Skeletal muscle cell (primary cell): ENCODE measurements at regions not wholly inside any gene's neighbourhood (a gene's known extent, or its start where the extent isn't known, plus 50 kb on each side); places are given as distances from the start of the nearest gene placed in this dataset.

Source experiments
- DNase-seq: peaks from one replicate; pipeline ENCODE4 v3.0.0-alpha.2; 2010; ENCODE audit warnings: low read depth
- H3K4me3 ChIP-seq: 2 replicates; pipeline ENCODE4 v1.5.1; 2011; ENCODE audit warnings: low read depth, mild to moderate bottlenecking, control low read depth, low read length, moderate library complexity

DNA sequence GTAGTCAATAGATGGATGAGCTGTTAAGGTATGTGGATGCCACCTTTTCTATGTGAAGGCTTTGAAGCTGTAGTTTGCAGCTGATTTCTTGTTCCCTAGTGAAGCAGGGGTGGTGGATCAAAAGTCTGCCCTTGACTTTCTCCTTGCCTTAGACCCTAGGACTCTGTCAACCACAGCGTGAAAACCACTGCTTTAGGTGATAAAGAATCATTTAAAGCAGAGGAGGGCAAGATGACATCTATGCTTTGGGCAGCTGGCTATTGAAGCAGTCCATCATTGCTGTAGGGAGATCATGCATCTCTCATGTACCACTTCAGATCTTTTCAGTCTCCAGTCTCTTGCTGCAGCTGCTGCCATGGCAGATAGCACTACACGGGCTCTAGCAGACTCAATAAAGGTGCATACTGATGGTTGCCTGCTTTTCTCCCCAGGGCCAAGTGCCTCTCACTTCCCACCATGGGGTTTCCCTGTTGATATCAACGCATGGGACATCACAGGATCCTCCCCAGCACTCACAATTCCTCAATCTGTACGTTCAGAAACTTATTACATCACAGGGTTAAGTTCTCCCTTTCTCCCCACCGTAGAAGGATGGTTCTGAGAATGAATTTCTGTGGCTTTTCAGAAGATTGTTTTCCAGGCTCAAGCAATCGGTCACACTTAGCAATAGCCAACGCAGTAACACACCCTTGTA lies 122.0 kb upstream of the STMND1 start:
- no peak for DNase-seq
- no peak overlapping the region for H3K4me3 ChIP-seq

DNA sequence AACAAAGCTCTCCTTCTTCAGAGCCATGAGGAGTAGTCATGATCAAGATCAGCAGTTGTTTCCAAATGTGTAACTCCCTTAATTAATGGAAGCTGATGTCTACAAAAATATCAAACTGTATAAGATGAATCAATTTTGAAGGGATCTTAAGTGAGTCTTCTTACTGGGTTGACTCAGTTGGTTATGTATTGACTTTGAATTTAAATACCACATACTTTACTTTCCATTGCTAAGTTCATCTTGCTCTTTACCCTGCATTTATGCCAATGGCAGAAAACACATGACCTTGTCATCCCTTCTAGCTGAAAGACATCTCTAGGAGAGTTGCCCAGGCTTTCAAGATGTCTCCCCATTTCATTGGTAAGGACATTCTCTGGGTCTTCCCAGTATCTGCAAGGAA lies 123.2 kb upstream of the STMND1 start:
- no peak for DNase-seq
- no peak overlapping the region for H3K4me3 ChIP-seq

DNA sequence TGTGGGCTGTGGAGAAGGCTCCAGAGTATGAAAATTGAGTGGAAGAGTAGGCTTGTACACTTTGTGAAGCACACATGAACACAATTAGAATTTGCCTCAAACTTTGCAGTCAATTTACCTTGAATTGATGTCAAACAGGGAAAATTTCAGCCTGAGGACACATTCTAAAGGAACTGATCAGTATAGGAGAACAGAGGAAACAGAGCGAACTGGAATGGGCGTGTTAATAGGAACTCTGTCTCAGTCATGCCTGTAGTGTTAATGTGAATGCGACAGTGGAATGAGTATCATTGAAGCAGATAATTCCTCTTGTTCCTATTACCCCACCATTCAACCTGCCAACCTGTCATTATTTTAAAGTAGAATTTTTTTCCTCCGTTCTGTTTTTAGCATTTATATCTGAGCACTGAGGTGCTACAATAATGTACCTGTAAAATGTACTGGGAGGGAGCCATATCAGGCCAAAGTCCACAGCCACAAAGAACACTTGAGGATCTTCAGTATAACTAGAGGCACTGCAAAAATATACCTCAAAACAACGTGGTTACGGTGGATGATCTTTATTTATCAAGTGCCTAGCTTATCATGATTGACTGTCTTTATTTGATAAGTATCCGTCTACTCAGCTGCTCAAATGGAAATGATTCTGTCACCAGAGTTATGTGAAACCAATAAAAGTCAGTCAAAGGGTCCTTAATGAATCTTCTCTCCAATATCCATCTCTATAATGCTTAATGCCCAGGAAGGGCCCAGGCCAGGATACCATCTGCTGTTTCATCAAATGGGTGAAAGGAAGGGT lies 125.3 kb upstream of the STMND1 start:
- H3K4me3 ChIP-seq: no peak overlapping the region
- DNase-seq: no peak

DNA sequence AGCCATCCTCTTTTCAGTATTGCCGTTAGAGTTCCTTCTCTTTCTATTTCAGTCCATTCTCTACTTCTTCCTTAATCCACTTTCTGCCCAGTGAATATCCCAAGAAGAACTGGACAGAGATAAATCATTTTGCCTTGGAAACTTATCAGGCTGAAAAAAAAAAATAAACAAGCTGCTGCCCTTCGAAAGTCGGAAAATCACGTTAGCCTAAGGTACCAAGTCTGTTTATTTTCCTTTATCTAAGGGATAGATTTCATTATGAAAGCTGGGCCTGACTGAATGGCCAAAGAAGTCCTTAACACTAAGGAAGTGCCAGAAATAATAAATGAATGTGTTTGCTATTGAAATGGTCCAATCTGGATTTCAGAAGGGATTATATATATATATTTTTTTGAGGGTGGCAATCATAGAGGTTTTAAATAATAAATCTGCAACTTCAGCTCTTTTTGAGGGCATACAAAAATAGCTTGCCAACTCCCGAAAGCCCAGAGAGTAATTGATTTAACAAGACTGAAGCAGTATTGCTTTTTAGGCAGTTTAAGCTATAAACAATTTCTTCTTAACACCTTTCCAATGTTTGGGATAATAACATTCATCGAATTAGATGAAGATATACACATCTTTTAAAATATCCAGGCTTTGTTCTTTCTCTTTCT lies 127.0 kb upstream of the STMND1 start:
- DNase-seq: no peak
- no peak overlapping the region for H3K4me3 ChIP-seq

DNA sequence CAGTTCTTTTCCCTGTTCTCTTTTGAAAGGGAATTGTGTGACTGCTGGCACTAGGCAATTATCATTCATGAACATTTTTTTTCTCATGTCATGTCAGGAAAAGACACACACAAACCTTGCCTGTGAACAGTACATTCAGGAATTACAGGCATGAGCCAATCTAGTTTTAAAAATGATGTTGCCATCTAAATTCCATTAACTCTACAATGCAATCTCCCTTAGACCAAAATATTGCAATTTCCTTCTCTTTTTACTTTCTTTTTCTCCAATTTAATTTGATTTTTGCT lies 127.5 kb upstream of the STMND1 start:
- no peak overlapping the region for H3K4me3 ChIP-seq
- no peak for DNase-seq

DNA sequence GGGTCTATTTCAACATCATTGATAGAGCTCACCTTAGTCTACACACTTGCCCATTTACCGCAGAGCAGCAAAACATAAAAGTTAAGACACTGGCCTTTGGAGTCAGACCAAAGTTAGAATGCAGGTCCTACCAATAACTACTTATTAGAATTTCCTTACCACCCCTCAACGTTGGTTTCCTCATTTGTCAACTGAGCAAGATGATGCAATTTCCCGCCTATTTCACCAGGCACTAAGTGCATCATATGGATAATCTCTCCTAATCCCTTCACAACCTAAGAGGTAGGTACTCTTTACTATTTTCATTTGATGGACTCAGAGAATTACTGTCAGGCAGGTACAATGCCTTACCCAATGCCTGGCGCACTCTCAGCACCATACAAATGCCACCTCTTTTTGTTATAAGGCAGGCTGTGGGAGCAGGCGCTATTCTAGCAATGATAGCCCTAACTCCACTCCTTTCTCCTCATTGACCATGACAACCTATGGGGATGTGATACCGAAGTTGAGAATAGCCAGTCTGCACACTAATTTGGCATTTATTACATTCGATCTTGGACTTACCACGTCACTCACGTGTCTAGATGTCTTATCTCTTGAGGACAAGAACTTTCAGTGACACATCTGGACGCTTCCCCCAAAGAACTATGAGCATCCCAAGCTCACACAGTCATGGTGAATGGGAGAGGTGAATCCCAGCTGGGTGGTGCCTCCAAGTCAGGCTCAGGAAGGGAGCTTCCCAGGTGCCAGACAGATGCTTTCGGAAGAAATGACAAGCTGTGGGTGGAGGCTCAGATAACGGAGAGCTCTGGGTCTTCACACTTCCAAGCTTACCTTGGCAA lies 128.1 kb upstream of the STMND1 start:
- no peak overlapping the region for H3K4me3 ChIP-seq
- no peak for DNase-seq

DNA sequence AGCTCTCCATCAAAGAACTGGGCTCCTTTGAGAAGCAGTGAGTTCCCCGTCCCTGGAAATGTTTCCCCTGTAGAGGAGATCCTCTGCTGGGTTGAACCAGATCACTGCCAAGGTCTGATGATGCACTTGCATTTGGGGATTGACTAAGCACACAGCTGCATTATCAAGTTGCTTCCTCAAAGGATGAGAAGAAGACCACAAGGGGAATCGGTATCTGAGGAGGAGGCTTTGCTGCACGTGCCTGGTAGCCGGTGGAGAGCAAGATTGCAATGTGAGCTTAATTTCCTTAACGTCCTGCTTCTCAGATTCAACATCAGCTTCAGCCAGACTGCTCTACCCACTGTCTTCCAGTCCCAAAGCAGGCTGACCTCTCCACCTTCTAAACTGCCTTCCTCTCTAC lies 128.8 kb upstream of the STMND1 start:
- H3K4me3 ChIP-seq: no peak overlapping the region
- DNase-seq: no peak

DNA sequence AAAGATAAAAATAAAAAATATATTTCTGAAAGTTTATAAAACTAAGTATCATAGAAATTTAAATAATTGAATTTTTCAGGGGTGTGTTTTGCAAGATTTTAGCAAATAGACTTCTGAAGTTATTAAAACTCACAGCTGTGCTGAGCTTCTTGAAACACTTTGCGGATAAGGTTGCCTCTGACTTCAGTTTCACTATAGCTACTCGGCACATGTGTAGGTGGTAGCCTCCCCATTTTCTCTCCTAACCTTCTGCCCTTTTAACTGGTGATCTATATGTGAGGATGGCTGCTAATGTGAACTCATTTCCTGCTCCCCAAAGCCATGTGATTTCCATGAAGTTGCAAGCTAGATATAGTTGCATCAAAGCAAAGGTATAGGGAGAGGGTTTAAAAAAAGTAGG lies 129.3 kb upstream of the STMND1 start:
- no peak overlapping the region for H3K4me3 ChIP-seq
- DNase-seq: no peak

DNA sequence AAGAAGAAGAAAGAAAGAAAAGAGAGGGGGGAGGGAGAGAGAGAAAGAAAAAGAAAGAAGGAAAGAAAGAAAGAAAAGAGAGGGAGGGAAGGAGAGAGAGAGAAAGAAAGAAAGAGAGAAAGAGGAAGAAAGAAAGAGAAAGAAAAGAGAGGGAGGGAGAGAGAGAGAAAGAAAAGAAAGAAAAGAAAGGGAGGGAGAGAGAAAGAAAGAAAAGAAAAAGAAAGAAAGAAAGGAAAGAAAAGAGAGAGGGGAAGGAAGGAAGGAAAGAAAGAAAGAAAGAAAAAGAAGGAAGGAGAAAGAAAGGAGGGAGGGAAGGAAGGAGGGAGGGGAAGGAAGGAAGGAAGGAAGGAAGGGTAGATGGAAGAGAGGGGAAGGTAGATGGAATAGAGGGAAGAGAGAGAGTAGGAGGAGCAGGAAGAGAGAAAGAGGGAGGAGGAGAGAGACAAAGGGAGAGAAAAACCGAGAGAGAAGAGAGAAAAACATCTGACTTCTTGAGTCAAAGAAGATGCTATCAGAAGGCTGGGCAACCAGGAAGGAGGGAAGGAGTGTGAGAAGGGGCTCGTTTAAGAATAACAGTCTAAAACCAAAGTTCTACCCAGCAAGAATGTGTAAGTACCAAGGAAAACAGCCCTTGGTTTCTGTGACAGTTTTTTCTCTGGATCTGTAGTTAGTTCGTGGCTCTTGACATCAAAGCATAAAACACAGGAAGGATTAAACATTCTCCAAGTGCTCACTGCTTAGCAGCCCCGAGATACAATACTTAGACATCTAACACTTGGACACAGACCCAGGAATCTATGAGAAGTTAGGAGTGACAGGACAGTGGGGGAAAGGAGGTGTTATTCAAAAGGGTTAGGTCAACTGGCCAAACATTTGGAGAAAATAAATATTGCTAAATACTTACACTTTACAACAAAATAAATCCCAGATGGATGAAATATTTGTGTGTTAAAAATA lies 131.9 kb upstream of the STMND1 start:
- no peak for DNase-seq
- H3K4me3 ChIP-seq: no peak overlapping the region

DNA sequence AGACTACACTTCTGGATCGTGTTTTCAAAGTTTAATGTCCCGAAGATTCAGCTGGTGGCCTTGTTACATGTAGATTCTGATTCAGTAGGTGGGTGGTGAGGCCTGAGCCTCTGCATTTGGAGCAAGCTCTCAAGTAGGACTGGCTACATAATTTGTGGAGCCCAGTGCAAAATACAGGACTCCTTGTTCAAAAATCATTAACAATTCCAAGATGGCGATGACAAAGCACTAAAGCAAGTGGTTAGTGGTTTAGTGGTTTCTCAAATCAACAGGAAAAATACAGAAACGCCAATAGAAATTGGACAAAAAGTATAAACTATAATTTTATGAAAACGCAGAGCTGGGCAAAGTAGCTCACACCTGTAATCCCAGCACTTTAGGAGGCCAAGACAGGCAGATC lies 133.7 kb upstream of the STMND1 start:
- no peak overlapping the region for H3K4me3 ChIP-seq
- no peak for DNase-seq

DNA sequence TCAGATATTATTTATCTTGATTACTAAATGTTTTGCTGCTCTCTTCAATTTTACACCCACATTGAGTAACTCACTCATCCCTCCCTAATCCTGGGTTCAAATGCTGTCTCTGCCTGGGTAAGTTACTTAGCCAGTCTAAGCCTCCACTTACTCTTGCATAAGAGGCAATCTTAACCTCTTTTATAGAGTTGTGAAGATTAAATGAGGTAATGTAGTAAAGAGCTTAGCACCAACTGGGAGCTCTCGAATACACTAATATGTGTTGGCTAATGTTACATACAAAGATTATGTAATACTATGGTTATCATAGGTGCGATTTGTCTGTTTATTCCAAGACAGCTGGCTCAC lies 134.4 kb upstream of the STMND1 start:
- H3K4me3 ChIP-seq: no peak overlapping the region
- DNase-seq: no peak

DNA sequence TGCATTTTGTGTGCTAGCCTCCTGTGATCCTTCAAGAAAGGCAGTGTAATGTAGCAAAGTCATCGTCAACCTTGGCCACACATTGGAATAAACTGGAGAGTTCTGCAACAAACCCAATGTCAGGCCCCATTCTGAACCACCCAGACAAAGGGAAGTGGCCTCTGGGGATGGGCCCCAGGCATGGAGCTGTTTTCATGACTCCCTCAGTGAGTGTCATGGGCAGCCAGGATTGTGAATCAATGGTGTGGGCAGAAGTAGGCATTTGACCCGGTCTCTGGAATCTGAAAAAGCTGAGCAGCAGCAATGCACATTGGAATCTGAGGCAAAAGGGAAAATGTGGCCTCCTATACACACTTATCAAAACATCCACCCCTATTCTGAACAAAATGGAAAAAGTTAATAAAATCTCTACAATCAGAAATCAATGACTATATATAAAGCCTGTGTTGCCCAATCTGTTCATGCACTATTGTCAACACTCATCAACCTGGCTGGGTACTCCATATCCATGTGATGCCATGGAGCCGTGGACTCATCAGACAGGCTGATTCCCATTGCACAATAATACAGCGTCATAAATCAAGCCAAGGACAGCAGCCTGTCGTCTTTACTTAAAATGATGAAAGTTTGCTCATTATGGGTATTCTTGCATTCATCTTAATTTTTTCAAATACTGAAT lies 134.9 kb upstream of the STMND1 start:
- no peak for DNase-seq

DNA sequence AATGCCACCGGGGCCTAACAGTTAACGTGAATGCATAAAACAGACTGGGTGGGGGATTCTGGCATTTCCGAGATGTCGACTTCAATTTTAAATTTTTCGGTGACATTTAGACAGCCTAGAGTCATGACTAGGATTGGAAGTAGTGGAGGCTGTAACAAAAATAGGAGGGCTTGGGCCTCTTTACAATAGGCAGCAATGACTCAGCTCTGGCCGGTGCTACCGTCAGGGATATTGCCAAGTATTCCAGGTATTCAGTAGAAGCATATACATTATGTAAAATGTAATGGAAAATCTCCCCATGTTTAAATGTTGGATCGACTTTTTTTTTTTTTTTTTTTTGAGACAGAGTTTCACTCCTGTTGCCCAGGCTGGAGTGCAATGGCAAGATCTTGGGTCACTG lies 136.2 kb upstream of the STMND1 start:
- H3K4me3 ChIP-seq: no peak overlapping the region
- no peak for DNase-seq

More for the DNA sequence above, 134.9 kb upstream of the STMND1 start:
- no peak overlapping the region for H3K4me3 ChIP-seq

DNA sequence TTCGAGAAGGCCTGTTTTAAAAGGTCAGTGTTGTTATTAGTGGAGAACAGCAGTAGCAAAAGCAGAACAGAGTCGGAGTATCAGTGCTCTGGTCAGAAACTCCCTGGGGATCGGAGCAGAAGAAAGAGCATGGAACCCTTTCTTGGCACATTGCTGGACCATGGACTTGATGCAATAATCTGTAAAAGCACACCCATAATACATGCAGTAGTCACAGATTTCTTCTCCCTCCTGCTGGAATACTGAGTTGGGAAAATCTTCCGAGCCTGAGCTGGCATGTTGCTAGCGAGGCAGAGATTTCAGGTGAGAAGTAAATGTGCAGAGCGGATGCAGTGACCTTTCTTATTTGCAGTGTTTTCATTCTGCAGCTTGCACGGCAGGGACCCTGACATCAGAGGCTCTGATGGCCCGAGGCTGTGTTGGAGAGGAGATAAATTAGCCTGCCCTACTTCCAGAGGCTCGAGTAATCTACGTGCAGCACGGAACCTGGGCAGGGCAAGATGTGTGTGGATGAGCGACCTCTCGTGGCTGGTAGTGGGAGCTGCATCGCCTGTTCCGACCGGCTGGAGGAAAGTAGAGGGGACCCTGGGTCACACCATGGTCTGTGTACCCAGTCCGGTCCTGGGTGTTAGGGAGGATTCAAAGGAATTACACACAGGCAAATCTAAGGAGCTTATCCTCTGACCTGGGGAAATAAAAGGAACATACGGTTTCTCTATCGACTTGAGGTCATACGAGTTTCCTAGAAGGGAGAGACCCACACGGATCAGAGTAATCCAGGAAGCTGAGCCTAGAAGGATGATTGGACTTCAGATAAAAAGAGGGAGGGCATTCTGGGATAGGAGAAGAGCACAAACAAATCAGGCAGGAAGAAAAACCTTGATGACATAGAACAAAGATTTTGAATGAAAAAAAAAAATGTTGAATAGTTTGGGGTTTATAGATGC lies 137.0 kb upstream of the STMND1 start:
- DNase-seq: no peak
- no peak overlapping the region for H3K4me3 ChIP-seq

DNA sequence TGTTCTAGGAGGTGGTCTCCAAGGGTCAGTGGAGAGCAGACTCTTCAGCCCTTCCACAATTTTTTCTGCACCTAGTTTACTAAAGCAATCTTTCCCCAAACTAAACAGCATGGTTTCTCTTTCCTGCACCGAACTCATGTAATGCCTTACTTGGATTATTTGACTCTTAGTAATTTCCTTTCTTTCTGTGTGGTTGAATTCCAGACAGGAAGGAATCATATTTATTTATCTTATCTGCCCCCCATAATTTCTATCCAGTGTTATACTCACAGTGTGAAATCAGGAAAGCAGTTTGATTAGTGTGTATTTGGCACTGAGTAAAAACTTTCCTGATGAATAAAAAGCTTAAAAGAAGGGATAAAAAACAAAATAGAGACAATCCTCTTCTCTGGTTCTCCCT lies 140.3 kb upstream of the STMND1 start:
- DNase-seq: no peak

DNA sequence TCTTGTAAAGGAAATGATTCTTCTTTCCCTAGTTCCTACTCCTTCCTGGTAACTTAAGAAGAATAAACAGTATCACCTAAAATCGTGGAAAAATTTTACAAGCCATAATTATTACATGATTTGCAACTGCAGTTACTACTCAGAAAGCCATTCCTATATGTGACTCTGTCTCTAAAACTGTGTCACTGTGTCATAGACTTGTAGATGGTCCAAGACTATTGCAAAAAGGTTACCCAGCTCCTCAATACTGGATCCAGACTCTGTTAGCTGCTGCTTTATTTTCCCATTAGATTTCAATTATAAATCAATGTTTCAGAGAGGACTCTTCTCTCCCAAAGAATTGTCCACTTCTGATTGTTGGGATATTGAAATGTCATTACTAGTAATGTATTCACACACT lies 142.1 kb upstream of the STMND1 start:
- DNase-seq: no peak
- H3K4me3 ChIP-seq: no peak overlapping the region

More for the DNA sequence above, 140.3 kb upstream of the STMND1 start:
- H3K4me3 ChIP-seq: no peak overlapping the region

DNA sequence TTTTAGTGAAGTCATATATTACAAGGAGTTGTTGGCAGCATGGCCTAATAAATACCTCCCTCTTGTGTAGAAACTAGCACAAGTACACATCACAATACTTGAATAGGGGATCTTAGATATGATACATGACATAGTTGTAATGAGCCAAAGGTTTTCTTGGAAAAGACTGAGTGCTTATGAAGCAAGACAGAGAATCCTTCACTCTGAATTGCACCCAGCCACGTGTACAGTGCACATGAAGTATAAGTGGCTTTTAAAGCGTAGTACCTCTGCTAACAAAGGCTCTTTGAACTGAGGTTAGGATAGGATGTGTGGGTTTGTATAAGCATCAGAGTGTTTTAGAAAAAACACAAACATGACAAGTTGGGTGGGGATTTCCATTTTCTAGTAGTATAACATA lies 145.5 kb upstream of the STMND1 start:
- no peak overlapping the region for H3K4me3 ChIP-seq
- DNase-seq: no peak
